Mesenchymal stem cell (in vitro differentiated cells and primary cell): ENCODE measurements at regions not wholly inside any gene's neighbourhood (a gene's known extent, or its start where the extent isn't known, plus 50 kb on each side); places are given as distances from the start of the nearest gene placed in this dataset.
A peak's percentile ranks its signal among the peaks of the same experiment; 100 is the strongest.

Experiments used
- DNase-seq: peaks from one replicate; pipeline ENCODE4 v3.0.0-alpha.2; 2013
- H2AFZ ChIP-seq: one replicate; pipeline ENCODE4 v1.6.1; 2013; ENCODE audit warnings: low read depth, mild to moderate bottlenecking, control low read depth, inconsistent platforms, low read length, moderate library complexity
- H2AK5ac ChIP-seq: 2 replicates; pipeline ENCODE4 v1.6.1; 2013; ENCODE audit warnings: low read length, moderate library complexity, mild to moderate bottlenecking, inconsistent platforms; ENCODE audit not compliant: severe bottlenecking
- H2BK120ac ChIP-seq: one replicate; pipeline ENCODE4 v1.6.1; 2013; ENCODE audit warnings: low read depth, mild to moderate bottlenecking, inconsistent platforms, low read length, moderate library complexity
- H2BK12ac ChIP-seq, 2 experiments: one replicate each; pipeline ENCODE4 v1.6.1; 2013; ENCODE audit warnings: inconsistent platforms in 2 of 2, low read length in 2 of 2, mild to moderate bottlenecking in 2 of 2, moderate library complexity in 2 of 2, control low read depth in 1 of 2
- H2BK15ac ChIP-seq: one replicate; pipeline ENCODE4 v1.6.1; 2013; ENCODE audit warnings: mild to moderate bottlenecking, low read depth, inconsistent platforms; ENCODE audit not compliant: poor library complexity, severe bottlenecking
- H2BK5ac ChIP-seq: 2 replicates; pipeline ENCODE4 v1.6.1; 2013; ENCODE audit warnings: low read depth, mild to moderate bottlenecking, low read length, control low read depth, inconsistent platforms; ENCODE audit not compliant: poor library complexity, severe bottlenecking
- H3K14ac ChIP-seq, 2 experiments: one replicate each; pipeline ENCODE4 v1.6.1; 2013; ENCODE audit warnings: inconsistent platforms in 2 of 2, low read length in 2 of 2, control low read depth in 1 of 2, mild to moderate bottlenecking in 1 of 2, moderate library complexity in 1 of 2
- H3K18ac ChIP-seq, 2 experiments: one replicate each; pipeline ENCODE4 v1.6.1; 2013; ENCODE audit warnings: inconsistent platforms in 2 of 2, low read length in 2 of 2, control low read depth in 1 of 2, low read depth in 1 of 2, mild to moderate bottlenecking in 1 of 2
- H3K23ac ChIP-seq, 2 experiments: one replicate each; pipeline ENCODE4 v1.6.1; 2013; ENCODE audit warnings: inconsistent platforms in 2 of 2, low read length in 2 of 2, mild to moderate bottlenecking in 2 of 2, moderate library complexity in 2 of 2, control low read depth in 1 of 2
- H3K27ac ChIP-seq: 2 replicates; pipeline ENCODE4 v1.5.1; 2013; ENCODE audit warnings: mild to moderate bottlenecking, moderate library complexity, low read length, control low read depth, inconsistent platforms; ENCODE audit not compliant: poor library complexity, severe bottlenecking
- H3K27me3 ChIP-seq, 2 experiments: 2 replicates each; pipeline versions ENCODE4 v1.6.1 to v1.7.0; 2013; ENCODE audit warnings: low read length in 2 of 2, mild to moderate bottlenecking in 2 of 2, moderate library complexity in 2 of 2, control low read depth in 1 of 2, inconsistent platforms in 1 of 2; ENCODE audit not compliant: control insufficient read depth in 1 of 2, insufficient read depth in 1 of 2
- H3K36me3 ChIP-seq, 2 experiments: 2 replicates each; pipeline versions ENCODE4 v1.6.1 to v1.7.0; 2013; ENCODE audit warnings: low read length in 2 of 2, control low read depth in 1 of 2, inconsistent platforms in 1 of 2, low read depth in 1 of 2, mild to moderate bottlenecking in 1 of 2; ENCODE audit not compliant: insufficient read depth in 2 of 2, control insufficient read depth in 1 of 2
- H3K4ac ChIP-seq, 2 experiments: one replicate each; pipeline ENCODE4 v1.6.1; 2013; ENCODE audit warnings: inconsistent platforms in 2 of 2, low read length in 2 of 2, mild to moderate bottlenecking in 2 of 2, moderate library complexity in 2 of 2, control low read depth in 1 of 2, low read depth in 1 of 2
- H3K4me1 ChIP-seq: 2 replicates; pipeline ENCODE4 v1.6.1; 2013; ENCODE audit warnings: low read depth, low read length, control low read depth; ENCODE audit not compliant: control insufficient read depth, insufficient read depth
- H3K4me2 ChIP-seq: 2 replicates; pipeline ENCODE4 v1.6.1; 2013; ENCODE audit warnings: low read length, mild to moderate bottlenecking, inconsistent platforms; ENCODE audit not compliant: poor library complexity, severe bottlenecking
- H3K4me3 ChIP-seq, 2 experiments: 2 replicates each; pipeline versions ENCODE4 v1.5.1 to v1.7.0; 2013; ENCODE audit warnings: low read length in 2 of 2, mild to moderate bottlenecking in 2 of 2, control low read depth in 1 of 2, low read depth in 1 of 2; ENCODE audit not compliant: insufficient read depth in 1 of 2
- H3K79me1 ChIP-seq: replicated peaks from 2 replicates; pipeline ENCODE4 v1.6.1; 2013; ENCODE audit warnings: mild to moderate bottlenecking, control low read depth, low read length, inconsistent platforms; ENCODE audit not compliant: poor library complexity, severe bottlenecking
- H3K9ac ChIP-seq: 2 replicates; pipeline ENCODE4 v1.7.0; 2013; ENCODE audit warnings: mild to moderate bottlenecking, low read length, moderate library complexity
- H3K9me3 ChIP-seq: 2 replicates; pipeline ENCODE4 v1.7.0; 2013; ENCODE audit warnings: mild to moderate bottlenecking, low read length; ENCODE audit not compliant: control insufficient read depth
- H4K8ac ChIP-seq: one replicate; pipeline ENCODE4 v1.6.1; 2013; ENCODE audit warnings: inconsistent platforms, mild to moderate bottlenecking, low read length, moderate library complexity
- H4K91ac ChIP-seq: one replicate; pipeline ENCODE4 v1.6.1; 2013; ENCODE audit warnings: mild to moderate bottlenecking, low read length, inconsistent platforms
- WGBS: methylation state at CpG from one replicate; pipeline ENCODE4 v1.1.7; 2013; ENCODE audit warnings: mixed read lengths; 5-methylcytosine and 5-hydroxymethylcytosine counted together

GRCh38 chr13:86445206-86445605 lies 646.0 kb upstream of the SLITRK6 start:
- no peak overlapping the region for H4K91ac ChIP-seq

GRCh38 chr13:86445672-86446071 lies 646.5 kb upstream of the SLITRK6 start:
- Histone ChIP-seq H2BK15ac (no peak overlapping the region), H3K4ac (no peak overlapping the region), H3K9ac (peak overlapping the region; percentile 66), H3K79me1 (no peaks in the 10 kb centered on the region), H3K4me1 (no peaks in the 10 kb centered on the region), H2AK5ac (no peak overlapping the region), H3K27ac (peak overlapping the region; percentile 82), H2AFZ (no peak overlapping the region), H3K18ac (no peak overlapping the region), H3K23ac (no peak overlapping the region), H3K36me3 (no peaks in the 10 kb centered on the region), H2BK12ac (no peak overlapping the region), H3K27me3 (no peaks in the 10 kb centered on the region), H3K4me2 (no peak overlapping the region), H4K91ac (no peak overlapping the region), H3K14ac (no peak overlapping the region), H2BK5ac (no peak overlapping the region), H2BK120ac (no peak overlapping the region), H3K4me3 (peak overlapping the region in 1 of 2 experiments; percentile 11), H4K8ac (no peak overlapping the region), H3K9me3 (no peaks in the 10 kb centered on the region)
- DNase-seq = no peak
- 94% methylated on average over 2 of the region's 3 CpGs for WGBS

More at GRCh38 chr13:86445206-86445605, 646.0 kb upstream of the SLITRK6 start:
- H3K23ac ChIP-seq = no peak overlapping the region
- no peak overlapping the region for H2BK120ac ChIP-seq
- H3K36me3 ChIP-seq = no peaks in the 10 kb centered on the region
- H3K9me3 ChIP-seq = no peaks in the 10 kb centered on the region
- no peaks in the 10 kb centered on the region for H3K79me1 ChIP-seq
- no peak overlapping the region for H3K18ac ChIP-seq
- H2BK5ac ChIP-seq = no peak overlapping the region
- DNase-seq = no peak
- no peak overlapping the region for H2BK15ac ChIP-seq
- no peak overlapping the region for H3K14ac ChIP-seq
- WGBS = no CpG with 5 or more reads among the region's 1 CpG
- no peak overlapping the region for H3K4ac ChIP-seq
- H3K4me2 ChIP-seq = no peak overlapping the region
- no peak overlapping the region for H2BK12ac ChIP-seq
- H3K4me1 ChIP-seq = no peaks in the 10 kb centered on the region
- H3K9ac ChIP-seq = peak overlapping the region; percentile 66
- peak overlapping the region; percentile 82 for H3K27ac ChIP-seq
- H2AFZ ChIP-seq = no peak overlapping the region
- H4K8ac ChIP-seq = no peak overlapping the region
- peak overlapping the region in 1 of 2 experiments; percentile 11 for H3K4me3 ChIP-seq
- H2AK5ac ChIP-seq = no peak overlapping the region
- no peaks in the 10 kb centered on the region for H3K27me3 ChIP-seq

GRCh38 chr13:86446311-86446710 lies 647.1 kb upstream of the SLITRK6 start:
- Histone ChIP-seq H2AK5ac (no peak overlapping the region), H4K91ac (no peak overlapping the region), H2BK5ac (no peak overlapping the region), H3K4ac (no peak overlapping the region), H2BK15ac (no peak overlapping the region), H2AFZ (no peak overlapping the region), H3K23ac (no peak overlapping the region), H3K18ac (no peak overlapping the region), H3K9me3 (no peaks in the 10 kb centered on the region), H2BK12ac (no peak overlapping the region), H3K4me2 (no peak overlapping the region), H3K9ac (peak overlapping the region; percentile 66), H3K14ac (no peak overlapping the region), H3K79me1 (no peaks in the 10 kb centered on the region), H3K36me3 (no peaks in the 10 kb centered on the region), H2BK120ac (no peak overlapping the region), H3K27ac (peak overlapping the region; percentile 82), H4K8ac (no peak overlapping the region), H3K27me3 (no peaks in the 10 kb centered on the region), H3K4me1 (no peaks in the 10 kb centered on the region), H3K4me3 (peak overlapping the region in 1 of 2 experiments; percentile 11)
- WGBS = 100% methylated on average over 1 of the region's 2 CpGs
- DNase-seq = no peak

- Histone ChIP-seq H3K4ac (no peak overlapping the region), H3K79me1 (no peaks in the 10 kb centered on the region), H2BK5ac (no peak overlapping the region), H3K27ac (no peak overlapping the region), H3K9me3 (no peaks in the 10 kb centered on the region), H4K91ac (no peak overlapping the region), H3K4me3 (no peak overlapping the region), H3K23ac (no peak overlapping the region), H3K4me1 (no peaks in the 10 kb centered on the region), H3K36me3 (no peaks in the 10 kb centered on the region), H4K8ac (no peak overlapping the region), H2BK120ac (no peak overlapping the region), H2BK15ac (no peak overlapping the region), H2BK12ac (no peak overlapping the region), H3K9ac (no peak overlapping the region), H3K27me3 (no peaks in the 10 kb centered on the region), H2AFZ (no peak overlapping the region), H3K14ac (no peak overlapping the region), H3K4me2 (no peak overlapping the region), H3K18ac (no peak overlapping the region), H2AK5ac (peak overlapping the region; percentile 39)
- no peak for DNase-seq
- WGBS = 97% methylated on average over 1 of the region's 1 CpG
Observed at GRCh38 chr13:86447479-86447878, 648.3 kb upstream of the SLITRK6 start.
